Mucosa of descending colon (tissue), 3 donors: ENCODE measurements at regions not wholly inside any gene's neighbourhood (a gene's known extent, or its start where the extent isn't known, plus 50 kb on each side); places are given as distances from the start of the nearest gene placed in this dataset.

ENCODE experiments used
- ATAC-seq: fragments of 200-7000 bp; cut with Tn5 transposase; one replicate; pipeline ENCODE4 v1.9.1; 2020; ENCODE audit warnings: mild to moderate bottlenecking, moderate library complexity
- DNase-seq, 3 donors: peaks; one replicate each; pipeline ENCODE4 v3.0.0-alpha.2; 2020
- H3K36me3 ChIP-seq: fragments of 200-600 bp; one replicate; pipeline ENCODE4 v1.8.0; 2021; ENCODE audit warnings: low read depth, mild to moderate bottlenecking
- H3K4me1 ChIP-seq: fragments of 200-600 bp; one replicate; pipeline ENCODE4 v1.8.0; 2021; ENCODE audit warnings: low read depth, mild to moderate bottlenecking
- H3K4me3 ChIP-seq: fragments of 200-600 bp; one replicate; pipeline ENCODE4 v1.8.0; 2021; ENCODE audit warnings: mild to moderate bottlenecking
- H3K9me3 ChIP-seq: fragments of 200-600 bp; one replicate; pipeline ENCODE4 v1.8.0; 2021; ENCODE audit warnings: mild to moderate bottlenecking
- intact Hi-C, 2 donors: fragments of 100-400 bp; cut with DNase I in 1 of 2; cut with micrococcal nuclease in 1 of 2; formaldehyde crosslinking; loops; one replicate each; pipeline versions ENCODE4 v1.11.0 to v1.11.1; 2022; cut with DNase I, micrococcal nuclease
- TF ChIP-seq, protein P1 (sequence below): fragments of 200-600 bp; IDR thresholded peaks from one replicate; pipeline ENCODE4 v1.8.0; 2022; ENCODE audit warnings: antibody characterized with exemption, mild to moderate bottlenecking
- donor health status: DM: no; HTN: no; CAD: no; lungs with moderate emphysema.
- donor health status: DM: no; HTN: no; CAD: no.
- donor health status: DM: no; HTN: yes; CAD: no.

DNA sequence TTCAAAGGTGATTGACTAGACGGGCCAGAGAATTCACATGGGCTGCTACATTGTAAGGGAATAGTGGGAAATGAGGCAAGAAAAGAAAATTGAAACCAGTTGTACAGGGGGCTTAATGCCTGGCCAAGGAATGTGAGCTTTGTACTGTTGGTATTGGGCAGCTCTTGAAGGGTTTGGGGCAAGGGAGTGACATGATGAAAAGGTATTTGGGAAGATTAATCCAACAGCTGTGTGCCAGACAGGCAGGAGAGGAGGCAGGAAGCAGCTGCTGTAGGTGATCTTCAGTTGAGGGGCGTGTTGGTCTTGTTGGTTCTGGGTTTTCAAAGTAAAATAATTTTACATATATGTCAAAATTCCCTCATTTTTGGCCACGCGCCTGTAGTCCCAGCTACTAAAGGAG, 384.5 kb upstream of the TENM3 start:
- Histone ChIP-seq H3K9me3 (no peaks in the 10 kb centered on the region), H3K4me1 (no peaks in the 10 kb centered on the region), H3K36me3 (no peaks in the 10 kb centered on the region), H3K4me3 (no peak overlapping the region)
- DNase-seq (no peak), ATAC-seq (no peak)
- TF ChIP-seq, protein P1, sequence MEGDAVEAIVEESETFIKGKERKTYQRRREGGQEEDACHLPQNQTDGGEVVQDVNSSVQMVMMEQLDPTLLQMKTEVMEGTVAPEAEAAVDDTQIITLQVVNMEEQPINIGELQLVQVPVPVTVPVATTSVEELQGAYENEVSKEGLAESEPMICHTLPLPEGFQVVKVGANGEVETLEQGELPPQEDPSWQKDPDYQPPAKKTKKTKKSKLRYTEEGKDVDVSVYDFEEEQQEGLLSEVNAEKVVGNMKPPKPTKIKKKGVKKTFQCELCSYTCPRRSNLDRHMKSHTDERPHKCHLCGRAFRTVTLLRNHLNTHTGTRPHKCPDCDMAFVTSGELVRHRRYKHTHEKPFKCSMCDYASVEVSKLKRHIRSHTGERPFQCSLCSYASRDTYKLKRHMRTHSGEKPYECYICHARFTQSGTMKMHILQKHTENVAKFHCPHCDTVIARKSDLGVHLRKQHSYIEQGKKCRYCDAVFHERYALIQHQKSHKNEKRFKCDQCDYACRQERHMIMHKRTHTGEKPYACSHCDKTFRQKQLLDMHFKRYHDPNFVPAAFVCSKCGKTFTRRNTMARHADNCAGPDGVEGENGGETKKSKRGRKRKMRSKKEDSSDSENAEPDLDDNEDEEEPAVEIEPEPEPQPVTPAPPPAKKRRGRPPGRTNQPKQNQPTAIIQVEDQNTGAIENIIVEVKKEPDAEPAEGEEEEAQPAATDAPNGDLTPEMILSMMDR, result no peak
- intact Hi-C loops, result no loop called here

DNA sequence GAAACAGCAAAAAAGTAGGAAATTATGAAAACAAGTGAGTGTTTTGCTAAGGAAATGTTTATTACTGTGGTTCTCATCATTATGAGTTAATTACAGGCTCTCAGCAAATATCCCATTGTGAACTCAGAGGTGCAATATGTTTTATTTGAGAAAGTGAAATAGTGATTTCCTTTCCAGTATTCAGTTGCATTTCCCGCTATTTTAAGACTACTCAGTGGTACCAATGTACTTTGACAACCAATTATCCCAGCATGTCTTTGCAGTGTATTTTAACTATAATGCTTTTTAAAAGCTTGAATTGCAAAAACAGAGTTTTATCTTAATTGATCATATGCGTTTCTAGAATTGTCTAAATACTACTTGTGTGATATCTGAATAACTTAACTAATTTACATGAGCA, 383.8 kb upstream of the TENM3 start:
- Histone ChIP-seq H3K4me3 (no peak overlapping the region), H3K4me1 (no peaks in the 10 kb centered on the region), H3K9me3 (no peaks in the 10 kb centered on the region), H3K36me3 (no peaks in the 10 kb centered on the region)
- no peak for ATAC-seq
- TF ChIP-seq, protein P1, result no peak
- DNase-seq, result no peak
- intact Hi-C loops, result no loop called here

DNA sequence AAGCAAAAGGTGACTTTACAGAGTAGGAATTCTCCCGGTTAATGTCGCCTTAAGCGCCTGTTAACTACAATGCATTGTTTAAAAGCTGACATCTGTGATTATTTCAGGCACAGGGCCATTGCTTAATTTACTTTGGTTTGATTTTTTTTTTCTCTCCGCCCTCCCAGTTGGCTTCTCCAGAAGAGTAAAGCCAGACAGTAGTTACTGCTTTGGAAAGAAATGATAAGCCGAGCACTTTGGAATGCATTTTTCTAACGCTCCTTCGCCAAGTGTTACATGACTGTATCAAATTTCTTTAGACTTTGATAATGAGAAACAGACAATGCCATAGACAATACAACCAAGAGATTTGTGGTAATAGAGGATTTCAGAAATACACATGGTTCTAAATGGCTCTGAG, 383.0 kb upstream of the TENM3 start:
- H3K9me3 ChIP-seq, result no peaks in the 10 kb centered on the region
- H3K36me3 ChIP-seq, result no peaks in the 10 kb centered on the region
- H3K4me1 ChIP-seq, result no peaks in the 10 kb centered on the region
- ATAC-seq (no peak), DNase-seq (no peak)
- no peak overlapping the region for H3K4me3 ChIP-seq
- intact Hi-C loops, result no loop called here
- TF ChIP-seq, protein P1, result no peak

DNA sequence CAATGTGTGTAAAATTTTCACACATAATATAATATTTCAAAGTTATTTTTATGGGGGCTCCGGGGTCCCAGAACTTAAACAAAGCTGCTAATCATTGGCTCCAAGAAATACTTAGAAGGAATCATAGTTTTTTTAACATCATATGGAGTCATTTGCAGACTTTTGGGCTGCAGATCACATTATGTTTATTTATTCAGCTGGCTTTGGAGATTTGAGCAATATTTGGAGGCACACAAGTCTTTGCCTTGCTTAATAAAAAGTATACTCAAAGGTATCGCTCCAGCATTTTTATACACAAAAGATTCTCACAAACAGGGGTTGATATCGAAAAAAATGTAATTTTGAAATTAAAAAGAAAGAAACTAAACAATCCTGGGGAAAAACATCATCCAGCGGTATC, 382.5 kb upstream of the TENM3 start:
- no peak for ATAC-seq
- intact Hi-C loops, result no loop called here
- TF ChIP-seq, protein P1, result no peak

DNA sequence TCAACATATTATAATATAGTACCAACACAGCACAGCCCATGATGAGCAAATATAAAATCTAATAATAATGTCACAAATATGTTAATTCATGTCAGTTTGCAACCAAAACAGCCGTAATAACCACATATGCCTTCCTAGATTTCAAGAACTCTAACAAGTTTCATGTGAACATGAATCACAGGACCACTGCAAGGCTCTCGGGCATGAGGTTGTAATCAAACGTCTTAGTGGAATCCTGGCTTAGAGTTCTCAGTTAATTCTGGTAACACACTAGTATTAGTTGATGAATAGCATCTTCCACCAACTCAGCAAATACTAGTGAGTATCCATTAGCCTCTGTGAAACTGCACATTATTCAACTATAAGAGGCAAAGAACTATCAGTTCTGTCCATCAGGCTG, 379.3 kb upstream of the TENM3 start:
- H3K9me3 ChIP-seq, result no peaks in the 10 kb centered on the region
- no peak overlapping the region for H3K4me3 ChIP-seq
- DNase-seq (no peak), ATAC-seq (no peak)
- no peaks in the 10 kb centered on the region for H3K36me3 ChIP-seq
- TF ChIP-seq, protein P1, result no peak
- intact Hi-C loops, result no loop called here
- H3K4me1 ChIP-seq, result no peaks in the 10 kb centered on the region

More for the DNA sequence above, 382.5 kb upstream of the TENM3 start:
- Histone ChIP-seq H3K4me3 (no peak overlapping the region), H3K36me3 (no peaks in the 10 kb centered on the region), H3K9me3 (no peaks in the 10 kb centered on the region), H3K4me1 (no peaks in the 10 kb centered on the region)
- DNase-seq, result no peak

DNA sequence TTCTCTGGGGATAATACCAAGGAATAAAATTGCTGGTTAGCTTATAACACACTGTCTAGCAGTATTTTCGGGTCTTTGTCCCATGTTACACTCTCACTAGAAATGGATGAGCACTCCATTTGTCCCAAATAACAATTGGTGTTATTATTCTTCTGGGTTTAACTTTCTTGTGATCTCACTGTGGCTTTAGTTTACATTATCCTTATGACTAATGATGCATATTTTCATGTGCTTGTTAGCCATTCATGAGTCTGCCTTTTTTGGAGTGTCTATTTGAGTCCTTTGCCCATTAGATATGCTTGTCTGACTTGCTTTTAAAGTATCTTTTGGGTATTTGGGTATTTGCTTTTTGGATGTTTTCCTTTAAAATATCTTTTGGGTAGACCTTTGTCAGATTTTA, 372.9 kb upstream of the TENM3 start:
- H3K4me1 ChIP-seq, result no peaks in the 10 kb centered on the region
- ATAC-seq, result no peak
- no peaks in the 10 kb centered on the region for H3K9me3 ChIP-seq
- no peaks in the 10 kb centered on the region for H3K36me3 ChIP-seq
- H3K4me3 ChIP-seq, result no peak overlapping the region
- TF ChIP-seq, protein P1, result no peak
- DNase-seq, result no peak
- intact Hi-C loops, result no loop called here
